GM18519 (cell line): ENCODE measurements at regions not wholly inside any gene's neighbourhood (a gene's known extent, or its start where the extent isn't known, plus 50 kb on each side); places are given as distances from the start of the nearest gene placed in this dataset.
"Not testable (repeated sequence)": the region's sequence is repeated elsewhere in the genome, so short reads cannot be mapped to it uniquely, and the experiment has no call there.

Experiments
- ATAC-seq: cut with Tn5 transposase; IDR thresholded peaks from one replicate; pipeline ENCODE4 v1.9.1; 2021; ENCODE audit warnings: mild to moderate bottlenecking, moderate library complexity; ENCODE audit not compliant: unreplicated experiment, low FRiP score

GRCh38 chr14:105600195-105600938 lies 74.0 kb downstream of the TMEM121 start:
- not testable (repeated sequence) for ATAC-seq

DNA sequence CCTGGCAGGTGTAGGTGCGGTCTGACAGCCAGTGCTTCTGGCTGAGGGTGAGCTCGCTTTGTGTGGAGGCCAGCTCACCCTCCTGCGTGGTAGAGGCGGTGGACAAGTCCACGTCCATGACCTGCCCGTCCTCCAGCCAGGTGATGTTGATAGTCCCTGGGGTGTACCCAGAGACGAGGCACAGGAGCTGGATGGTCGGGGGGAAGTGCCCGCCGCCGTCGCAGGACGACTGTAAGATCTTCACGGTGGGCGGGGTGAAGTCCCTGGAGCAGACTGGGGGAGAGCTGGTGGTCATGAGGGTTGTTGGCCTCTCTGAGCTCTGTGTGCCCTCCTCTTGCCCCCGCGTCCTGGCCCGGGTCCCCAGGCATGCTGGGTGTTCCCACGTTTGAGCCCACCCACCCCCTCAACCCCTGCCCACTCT lies 74.6 kb downstream of the TMEM121 start:
- no peak for ATAC-seq

DNA sequence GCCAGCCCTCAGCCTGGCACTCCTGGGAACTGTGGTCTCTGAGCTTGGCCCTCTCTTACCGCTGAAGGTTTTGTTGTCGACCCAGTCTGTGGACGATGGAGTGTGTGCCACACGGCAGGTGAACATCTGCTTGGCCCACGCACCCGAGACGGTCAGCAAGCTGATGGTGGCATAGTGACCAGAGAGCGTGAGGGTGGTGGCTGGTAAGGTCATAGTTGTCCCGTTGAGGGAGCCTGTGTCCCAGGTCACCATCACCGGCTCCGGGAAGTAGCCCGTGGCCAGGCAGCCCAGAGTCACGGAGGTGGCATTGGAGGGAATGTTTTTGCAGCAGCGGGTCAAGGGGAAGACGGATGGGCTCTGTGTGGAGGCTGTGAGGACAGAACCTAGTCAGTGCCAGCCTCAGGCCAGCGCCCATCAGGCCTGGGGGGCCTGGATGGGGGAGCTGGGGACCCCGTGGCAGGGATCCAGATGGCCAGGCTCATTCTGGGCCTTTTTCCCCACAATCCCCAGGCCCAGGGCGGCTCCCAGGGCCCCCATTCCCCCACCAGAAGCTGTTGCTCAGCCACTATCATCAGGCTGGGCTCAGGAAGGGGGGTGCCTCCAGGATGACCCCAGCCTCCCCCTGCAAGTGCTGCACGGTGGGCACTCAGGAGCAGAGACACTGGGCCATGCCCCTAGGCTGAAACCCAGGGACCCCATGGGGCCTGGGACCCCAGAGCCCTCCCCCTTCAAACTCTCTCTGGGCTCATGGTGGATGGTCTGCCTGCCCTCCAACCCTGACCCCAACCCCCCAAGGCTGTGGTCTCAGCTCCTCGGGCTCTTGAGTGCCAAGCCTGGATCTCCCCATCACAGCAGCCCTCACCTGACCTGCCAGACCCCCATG lies 75.2 kb downstream of the TMEM121 start:
- no peak for ATAC-seq

DNA sequence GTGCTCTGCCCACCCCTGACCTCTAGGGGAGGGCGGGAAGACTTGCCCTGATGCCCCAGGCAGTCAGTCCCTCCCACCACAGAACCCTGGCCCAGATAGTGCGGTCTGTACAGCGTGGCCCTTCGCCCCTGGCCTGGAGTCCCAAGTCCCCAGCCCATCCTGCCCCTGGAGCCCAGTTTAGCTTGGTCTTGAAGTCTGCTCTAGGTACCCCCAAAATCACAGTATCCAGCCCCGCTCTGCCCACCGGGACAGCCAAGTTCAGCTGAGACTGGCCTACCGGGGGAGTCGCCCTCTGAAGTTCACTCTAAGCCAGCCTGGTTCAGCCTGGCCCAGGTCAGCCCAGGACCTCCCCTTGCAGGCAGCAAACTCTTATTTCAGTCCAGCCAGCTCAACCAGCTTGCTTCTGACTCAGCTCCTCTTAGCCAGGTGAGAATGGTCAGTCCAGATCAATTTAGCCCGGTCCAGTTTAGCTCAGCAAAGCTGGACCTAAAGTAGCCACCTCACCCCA lies 75.9 kb downstream of the TMEM121 start:
- no peak for ATAC-seq

GRCh38 chr14:105602799-105603793 lies 76.7 kb downstream of the TMEM121 start:
- no peak for ATAC-seq

- ATAC-seq = not testable (repeated sequence)
Measured at GRCh38 chr14:105604531-105605463, 78.4 kb downstream of the TMEM121 start.

- no peak for ATAC-seq
Measured at GRCh38 chr14:105605464-105606304, 79.3 kb downstream of the TMEM121 start.

DNA sequence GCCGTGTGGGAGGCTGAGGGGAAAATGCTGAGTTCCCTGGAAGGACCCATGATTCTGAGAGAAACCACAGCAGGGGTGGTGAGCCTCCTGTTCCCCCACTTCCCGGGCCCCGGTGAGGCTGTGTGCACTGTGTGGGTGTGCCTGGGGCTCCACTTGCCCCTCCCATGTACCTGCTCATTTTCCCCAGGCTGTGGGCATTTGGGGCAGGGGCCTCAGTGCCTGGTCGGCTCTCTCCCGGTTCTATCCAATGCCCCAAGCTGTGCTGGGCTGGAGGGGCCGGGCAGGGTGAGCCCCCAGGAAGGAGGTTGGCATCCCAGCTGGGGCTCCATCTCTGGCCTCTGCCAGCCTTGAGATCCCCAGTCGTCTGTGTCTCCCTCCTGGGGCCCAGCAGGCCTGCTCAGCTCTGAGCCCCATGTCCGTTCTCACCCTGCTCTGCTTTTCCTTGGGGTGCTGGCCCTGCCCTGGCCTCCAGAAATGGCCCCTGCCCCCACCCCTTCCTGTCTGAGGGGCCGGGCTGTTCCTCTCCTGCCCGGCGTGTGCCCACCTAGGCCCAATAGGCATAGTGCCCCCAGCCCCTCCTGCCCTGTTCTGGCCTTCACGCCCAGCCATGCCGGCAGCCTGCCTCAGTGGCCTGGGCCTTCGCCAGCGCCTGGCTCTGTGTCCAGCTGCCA lies 80.1 kb downstream of the TMEM121 start:
- ATAC-seq = not testable (repeated sequence)

DNA sequence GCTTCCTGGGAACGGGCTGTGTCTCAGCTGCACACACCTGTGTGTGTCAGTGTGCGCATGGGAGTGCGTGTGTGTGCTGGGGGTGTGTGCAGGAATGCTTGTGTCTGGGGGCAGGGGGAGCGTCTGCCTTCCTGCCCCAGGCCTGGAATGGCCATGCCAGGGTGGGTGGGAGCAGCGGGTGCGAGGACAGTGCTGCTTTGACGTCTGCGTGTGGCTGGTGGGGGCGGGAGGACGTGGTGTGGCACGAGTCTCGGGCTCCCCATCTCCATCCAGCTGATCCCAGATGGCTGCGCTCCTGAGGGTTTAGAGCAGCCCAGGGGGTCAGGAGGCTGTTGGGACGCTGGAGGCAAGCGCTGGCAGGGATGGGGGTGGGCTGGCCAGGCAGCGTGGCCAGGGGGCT lies 80.6 kb downstream of the TMEM121 start:
- ATAC-seq = not testable (repeated sequence)

- not testable (repeated sequence) for ATAC-seq
Measured at GRCh38 chr14:105614987-105615386, 88.6 kb downstream of the TMEM121 start.

DNA sequence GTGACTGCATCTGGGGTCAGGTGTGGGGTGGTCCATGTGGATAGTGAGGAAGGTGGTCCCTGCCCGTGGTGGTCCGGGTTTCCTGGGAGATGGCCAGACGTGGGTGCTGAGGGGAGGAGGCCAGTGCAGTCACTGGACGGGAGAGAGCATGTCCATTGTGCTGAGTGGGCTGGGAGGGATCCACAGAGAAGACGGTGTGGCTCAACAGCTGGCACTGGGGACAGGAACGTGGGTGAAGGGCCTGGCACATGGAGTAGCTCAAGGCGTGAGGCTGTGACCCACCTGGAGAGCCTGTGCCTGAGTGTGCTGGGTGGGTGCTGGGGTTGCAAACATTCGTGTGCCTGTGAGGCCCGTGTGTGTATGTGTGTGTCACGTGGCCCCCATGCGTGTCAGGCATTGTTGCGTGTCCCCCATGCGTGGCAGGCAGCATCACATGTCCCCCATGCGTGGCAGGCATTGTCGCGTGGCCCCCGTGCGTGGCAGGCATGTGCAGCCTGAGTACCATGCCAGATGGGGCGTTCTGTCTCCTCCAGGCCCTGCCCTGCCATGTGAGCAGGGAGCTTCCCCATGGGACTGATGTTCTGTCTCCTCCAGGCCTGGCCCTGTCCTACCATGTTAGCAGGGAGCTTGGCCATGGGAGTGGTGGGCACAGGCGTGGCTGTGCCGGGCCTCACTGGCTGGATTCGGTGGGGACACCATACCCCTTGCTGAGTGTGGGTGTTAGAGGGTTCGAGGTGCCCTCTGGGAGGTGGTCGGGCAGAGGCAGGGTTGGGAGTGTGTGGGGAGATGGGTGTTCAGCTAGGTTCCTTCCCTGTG lies 89.8 kb downstream of the TMEM121 start:
- not testable (repeated sequence) for ATAC-seq

GRCh38 chr14:105616802-105617192 lies 90.4 kb downstream of the TMEM121 start:
- ATAC-seq = no peak

DNA sequence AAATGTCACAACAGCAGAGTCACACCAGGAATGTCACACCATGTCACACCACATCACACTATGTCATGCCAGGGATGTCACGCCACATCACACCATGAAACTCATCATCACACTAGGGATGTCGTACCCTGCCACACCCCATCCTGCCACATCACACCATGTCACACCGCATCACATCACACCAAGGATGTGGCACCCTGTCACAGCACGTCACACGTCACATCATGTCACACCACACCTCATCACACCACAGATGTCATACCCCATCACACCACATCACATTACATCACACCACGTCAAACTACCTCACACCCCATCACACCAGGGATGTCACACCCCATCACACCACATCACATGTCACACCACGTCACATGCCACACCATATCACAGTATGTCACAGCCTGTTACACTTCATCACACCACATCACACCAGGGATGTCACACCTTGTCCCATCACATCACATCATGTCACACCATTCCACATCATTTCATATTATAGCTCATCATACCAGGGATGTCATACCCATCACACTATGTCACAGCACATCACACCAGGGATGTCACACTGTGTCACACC lies 90.9 kb downstream of the TMEM121 start:
- ATAC-seq = no peak

GRCh38 chr14:105617805-105618204 lies 91.4 kb downstream of the TMEM121 start:
- not testable (repeated sequence) for ATAC-seq

- ATAC-seq = not testable (repeated sequence)
Measured at GRCh38 chr14:105619324-105619723, 92.9 kb downstream of the TMEM121 start.

- ATAC-seq = not testable (repeated sequence)
Measured at GRCh38 chr14:105620178-105620864, 93.9 kb downstream of the TMEM121 start.
